ENCODE measurements at regions not wholly inside any gene's neighbourhood (a gene's known extent, or its start where the extent isn't known, plus 50 kb on each side); places are given as distances from the start of the nearest gene placed in this dataset.

GRCh38 chr4:38230821-38231563, 270.8 kb downstream of the PTTG2 start (continued):
- TF ChIP-seq MLLT1 (IDR thresholded peaks at IDR 0.05) (no peak), MTA2 (IDR thresholded peaks at IDR 0.05; ENCODE audit: low read depth) (peak; percentile 68), YBX1 (IDR thresholded peaks at IDR 0.05) (no peak), SP1 (CRISPR knock-in tag; IDR thresholded peaks at IDR 0.05) (no peak), RAD51 (IDR thresholded peaks at IDR 0.05; ENCODE audit: borderline replicate concordance, low read depth) (no peak), ZNF77 (CRISPR knock-in tag; IDR thresholded peaks at IDR 0.05) (no peak), HMBOX1 (IDR thresholded peaks at IDR 0.05) (no peak), HMG20A (CRISPR knock-in tag; conservative IDR thresholded peaks at IDR 0.05) (no peak), ETS1 (conservative IDR thresholded peaks at IDR 0.05; ENCODE audit: control insufficient read depth, low read depth, low read length) (no peak), MYC (IDR thresholded peaks at IDR 0.05; ENCODE audit: low read depth, low read length) (no peak), MYC (CRISPR knock-in tag; IDR thresholded peaks at IDR 0.05; ENCODE audit: borderline replicate concordance, low read depth) (no peak), ZNF583 (CRISPR knock-in tag; IDR thresholded peaks at IDR 0.05) (no peak), ZNF436 (CRISPR knock-in tag; IDR thresholded peaks at IDR 0.05) (no peak), E2F3 (CRISPR knock-in tag; IDR thresholded peaks at IDR 0.05) (no peak), ZNF584 (CRISPR knock-in tag; IDR thresholded peaks at IDR 0.05; ENCODE audit: low read depth) (no peak), SMAD4 (CRISPR knock-in tag; conservative IDR thresholded peaks at IDR 0.05) (peak; percentile 19; the same call in 1 of the 2 replicates), XRCC4 (IDR thresholded peaks at IDR 0.05; ENCODE audit: extremely low read depth, insufficient read depth, insufficient read length) (no peak), PHF8 (IDR thresholded peaks at IDR 0.05; ENCODE audit: borderline replicate concordance, low read length) (no peak), XRCC3 (IDR thresholded peaks at IDR 0.05) (no peak), EHMT2 (IDR thresholded peaks at IDR 0.05) (no peak), FIP1L1 (IDR thresholded peaks at IDR 0.05; ENCODE audit: low read depth, low read length, poor library complexity, severe bottlenecking) (no peak), NR2C2 (CRISPR knock-in tag; IDR thresholded peaks at IDR 0.05) (no peak), NR2C2 (tag; IDR thresholded peaks at IDR 0.05) (peak; percentile 40; the same call in 1 of the 2 replicates), SREBF2 (CRISPR knock-in tag; IDR thresholded peaks at IDR 0.05) (no peak), ZNF384 (IDR thresholded peaks at IDR 0.05; ENCODE audit: low read depth, low read length) (no peak), PML (IDR thresholded peaks at IDR 0.05; ENCODE audit: low read length) (peak; percentile 51; the same call in 1 of the 2 replicates), RCOR1 (IDR thresholded peaks at IDR 0.05; ENCODE audit: borderline replicate concordance in 1 of 2, low read depth in 2 of 2, low read length in 2 of 2) (peak in 1 of 2 experiments; percentile 39; a peak in 1 of 4 replicates)

All from K562 (cell line).